Liver (tissue), 8 donors: ENCODE measurements at regions not wholly inside any gene's neighbourhood (a gene's known extent, or its start where the extent isn't known, plus 50 kb on each side); places are given as distances from the start of the nearest gene placed in this dataset.

Experiments
- DNase-seq: peaks from one replicate; pipeline ENCODE4 v3.0.0-alpha.2; 2017; ENCODE audit warnings: low spot score
- H3K27ac ChIP-seq, 2 donors: one replicate each; pipeline ENCODE4 v1.7.0; 2013; ENCODE audit warnings: inconsistent platforms in 2 of 2, low read length in 2 of 2, control low read depth in 1 of 2, low read depth in 1 of 2, mild to moderate bottlenecking in 1 of 2
- H3K27me3 ChIP-seq, 4 donors: one replicate each; pipeline versions ENCODE4 v1.6.1 to v1.7.0; 2013; ENCODE audit warnings: low read length in 3 of 4, inconsistent platforms in 1 of 4, mild to moderate bottlenecking in 1 of 4, moderate library complexity in 1 of 4; ENCODE audit not compliant: control insufficient read depth in 4 of 4, insufficient read depth in 4 of 4
- H3K36me3 ChIP-seq, 4 donors: one replicate each; pipeline versions ENCODE4 v1.6.1 to v1.7.0; 2013; ENCODE audit warnings: low read length in 3 of 4, mild to moderate bottlenecking in 3 of 4, low read depth in 1 of 4, moderate library complexity in 1 of 4; ENCODE audit not compliant: control insufficient read depth in 4 of 4, insufficient read depth in 3 of 4
- H3K4me1 ChIP-seq, 4 donors: one replicate each; pipeline versions ENCODE4 v1.6.1 to v1.7.0; 2013; ENCODE audit warnings: low read length in 3 of 4, mild to moderate bottlenecking in 3 of 4, moderate library complexity in 1 of 4; ENCODE audit not compliant: control insufficient read depth in 4 of 4, insufficient read depth in 4 of 4
- H3K4me3 ChIP-seq, 3 donors: one replicate each; pipeline versions ENCODE4 v1.6.1 to v1.7.0; 2013; ENCODE audit warnings: low read length in 3 of 3, control low read depth in 1 of 3, low read depth in 1 of 3, mild to moderate bottlenecking in 1 of 3
- H3K9ac ChIP-seq, 2 donors: one replicate each; pipeline ENCODE4 v1.7.0; 2013; ENCODE audit warnings: low read length in 2 of 2, mild to moderate bottlenecking in 2 of 2, moderate library complexity in 2 of 2, control low read depth in 1 of 2, low read depth in 1 of 2
- H3K9me3 ChIP-seq, 4 donors: one replicate each; pipeline versions ENCODE4 v1.6.1 to v1.7.0; 2013; ENCODE audit warnings: low read length in 3 of 4; ENCODE audit not compliant: control insufficient read depth in 4 of 4
- EGR1 ChIP-seq, 2 donors: IDR thresholded peaks; 2 replicates each; pipeline ENCODE4 v1.6.1; 2016 to 2018; ENCODE audit warnings: antibody characterized with exemption in 2 of 2, low read depth in 2 of 2
- FOXA1 ChIP-seq: IDR thresholded peaks from 2 replicates; pipeline ENCODE4 v1.6.1; 2016; ENCODE audit warnings: antibody characterized with exemption
- FOXA2 ChIP-seq: IDR thresholded peaks from 2 replicates; pipeline ENCODE4 v1.6.1; 2016; ENCODE audit warnings: antibody characterized with exemption
- GABPA ChIP-seq, 2 donors: IDR thresholded peaks in 1 of 2; conservative IDR thresholded peaks in 1 of 2; 2 replicates each; pipeline ENCODE4 v1.6.1; 2016; ENCODE audit warnings: antibody characterized with exemption in 2 of 2, mild to moderate bottlenecking in 1 of 2, moderate library complexity in 1 of 2
- HNF4A ChIP-seq, 2 donors: conservative IDR thresholded peaks; 2 replicates each; pipeline ENCODE4 v1.6.1; 2016; ENCODE audit warnings: antibody characterized with exemption in 2 of 2, mild to moderate bottlenecking in 2 of 2
- HNF4G ChIP-seq: IDR thresholded peaks from 2 replicates; pipeline ENCODE4 v1.6.1; 2016; ENCODE audit warnings: antibody characterized with exemption
- JUND ChIP-seq, 2 donors: IDR thresholded peaks; 2 replicates each; pipeline ENCODE4 v1.6.1; 2016; ENCODE audit warnings: antibody characterized with exemption in 2 of 2
- NR2F2 ChIP-seq: IDR thresholded peaks from 2 replicates; pipeline ENCODE4 v1.6.1; 2016; ENCODE audit warnings: antibody characterized with exemption
- RAD21 ChIP-seq, 2 donors: IDR thresholded peaks; 2 replicates each; pipeline ENCODE4 v1.6.1; 2016; ENCODE audit warnings: antibody characterized with exemption in 2 of 2, mild to moderate bottlenecking in 2 of 2
- REST ChIP-seq: IDR thresholded peaks from 2 replicates; pipeline ENCODE4 v1.6.1; 2016; ENCODE audit warnings: antibody characterized with exemption, mild to moderate bottlenecking
- RXRA ChIP-seq, 2 donors: IDR thresholded peaks; 2 replicates each; pipeline ENCODE4 v1.6.1; 2017 to 2018; ENCODE audit warnings: antibody characterized with exemption in 2 of 2, mild to moderate bottlenecking in 1 of 2
- SP1 ChIP-seq: IDR thresholded peaks from 2 replicates; pipeline ENCODE4 v1.6.1; 2018; ENCODE audit warnings: antibody characterized with exemption, mild to moderate bottlenecking
- YY1 ChIP-seq: IDR thresholded peaks from 2 replicates; pipeline ENCODE4 v1.6.1; 2016; ENCODE audit warnings: antibody characterized with exemption, mild to moderate bottlenecking
- WGBS: extraction: QIAGEN DNeasy Blood & Tissue Kit; methylation state at CpG from one replicate; pipeline ENCODE4 v1.1.7; 2013; 5-methylcytosine and 5-hydroxymethylcytosine counted together
- TF ChIP-seq, protein P1 (sequence below): IDR thresholded peaks from 2 replicates; pipeline ENCODE4 v1.6.1; 2016; ENCODE audit warnings: antibody characterized with exemption
- TF ChIP-seq, protein P2 (sequence below): IDR thresholded peaks from 2 replicates; pipeline ENCODE4 v1.6.1; 2016; ENCODE audit warnings: antibody characterized with exemption
- TF ChIP-seq, protein P3 (sequence below): fragments of 150-350 bp; IDR thresholded peaks from 2 replicates; pipeline ENCODE4 v1.5.1; 2017; ENCODE audit warnings: improper control_type of control experiment, low read depth, low read length; ENCODE audit not compliant: missing input control
- donor health status: healthy.
- donor health status: healthy.
- donor health status: healthy.
- donor health status: healthy.
- donor health status: healthy.

GRCh38 chr17:53344778-53345177, 477.9 kb upstream of the KIF2B start:
- Histone ChIP-seq H3K27me3 (no peaks in the 10 kb centered on the region), H3K4me3 (no peak overlapping the region), H3K27ac (no peak overlapping the region), H3K9me3 (no peaks in the 10 kb centered on the region), H3K9ac (no peak overlapping the region), H3K4me1 (no peaks in the 10 kb centered on the region), H3K36me3 (no peaks in the 10 kb centered on the region)
- TF ChIP-seq REST (no peak), RAD21 (IDR thresholded peaks at IDR 0.05) (no peak), HNF4A (conservative IDR thresholded peaks at IDR 0.05) (no peak), FOXA2 (no peak), FOXA1 (no peak), YY1 (no peak), JUND (IDR thresholded peaks at IDR 0.05) (no peak), HNF4G (no peak), GABPA (IDR thresholded peaks at IDR 0.05 in 1 of 2, conservative IDR thresholded peaks at IDR 0.05 in 1 of 2) (no peak), RXRA (IDR thresholded peaks at IDR 0.05) (no peak), SP1 (no peak), EGR1 (IDR thresholded peaks at IDR 0.05; ENCODE audit: low read depth in 2 of 2) (no peak)
- TF ChIP-seq, protein P1, sequence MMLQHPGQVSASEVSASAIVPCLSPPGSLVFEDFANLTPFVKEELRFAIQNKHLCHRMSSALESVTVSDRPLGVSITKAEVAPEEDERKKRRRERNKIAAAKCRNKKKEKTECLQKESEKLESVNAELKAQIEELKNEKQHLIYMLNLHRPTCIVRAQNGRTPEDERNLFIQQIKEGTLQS: no peak
- TF ChIP-seq, protein P2, sequence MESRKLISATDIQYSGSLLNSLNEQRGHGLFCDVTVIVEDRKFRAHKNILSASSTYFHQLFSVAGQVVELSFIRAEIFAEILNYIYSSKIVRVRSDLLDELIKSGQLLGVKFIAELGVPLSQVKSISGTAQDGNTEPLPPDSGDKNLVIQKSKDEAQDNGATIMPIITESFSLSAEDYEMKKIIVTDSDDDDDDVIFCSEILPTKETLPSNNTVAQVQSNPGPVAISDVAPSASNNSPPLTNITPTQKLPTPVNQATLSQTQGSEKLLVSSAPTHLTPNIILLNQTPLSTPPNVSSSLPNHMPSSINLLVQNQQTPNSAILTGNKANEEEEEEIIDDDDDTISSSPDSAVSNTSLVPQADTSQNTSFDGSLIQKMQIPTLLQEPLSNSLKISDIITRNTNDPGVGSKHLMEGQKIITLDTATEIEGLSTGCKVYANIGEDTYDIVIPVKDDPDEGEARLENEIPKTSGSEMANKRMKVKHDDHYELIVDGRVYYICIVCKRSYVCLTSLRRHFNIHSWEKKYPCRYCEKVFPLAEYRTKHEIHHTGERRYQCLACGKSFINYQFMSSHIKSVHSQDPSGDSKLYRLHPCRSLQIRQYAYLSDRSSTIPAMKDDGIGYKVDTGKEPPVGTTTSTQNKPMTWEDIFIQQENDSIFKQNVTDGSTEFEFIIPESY: no peak
- DNase-seq: no peak
- 73% methylated on average over 1 of the region's 1 CpG for WGBS

DNA sequence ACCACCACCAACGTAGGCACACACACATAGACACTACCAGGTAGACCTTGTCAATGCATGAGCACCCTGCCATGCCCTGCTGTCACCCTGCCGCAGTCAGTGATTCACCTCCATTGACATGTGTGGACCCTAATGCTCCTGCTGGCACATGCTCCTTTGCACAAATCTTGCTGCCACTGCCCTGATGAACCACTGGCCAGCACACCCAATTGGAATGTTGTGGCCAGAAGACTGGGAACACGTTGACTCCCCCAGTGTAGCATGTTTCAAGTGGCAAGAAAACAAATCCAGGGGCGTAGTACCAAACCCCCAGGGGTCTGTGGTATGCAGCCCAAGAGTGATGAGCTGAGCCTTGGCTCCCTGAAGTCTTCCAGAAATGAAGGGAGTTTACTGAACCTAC, 486.4 kb upstream of the KIF2B start:
- H3K4me3 ChIP-seq: no peak overlapping the region
- H3K9ac ChIP-seq: no peak overlapping the region
- no peaks in the 10 kb centered on the region for H3K36me3 ChIP-seq
- no peak overlapping the region for H3K27ac ChIP-seq
- no peaks in the 10 kb centered on the region for H3K27me3 ChIP-seq
- TF ChIP-seq JUND (IDR thresholded peaks at IDR 0.05) (no peak), HNF4A (conservative IDR thresholded peaks at IDR 0.05) (no peak), FOXA1 (no peak), REST (no peak), GABPA (IDR thresholded peaks at IDR 0.05 in 1 of 2, conservative IDR thresholded peaks at IDR 0.05 in 1 of 2) (no peak), RXRA (IDR thresholded peaks at IDR 0.05) (no peak), EGR1 (IDR thresholded peaks at IDR 0.05; ENCODE audit: low read depth in 2 of 2) (no peak), RAD21 (IDR thresholded peaks at IDR 0.05) (no peak), NR2F2 (no peak)
- TF ChIP-seq, protein P3, sequence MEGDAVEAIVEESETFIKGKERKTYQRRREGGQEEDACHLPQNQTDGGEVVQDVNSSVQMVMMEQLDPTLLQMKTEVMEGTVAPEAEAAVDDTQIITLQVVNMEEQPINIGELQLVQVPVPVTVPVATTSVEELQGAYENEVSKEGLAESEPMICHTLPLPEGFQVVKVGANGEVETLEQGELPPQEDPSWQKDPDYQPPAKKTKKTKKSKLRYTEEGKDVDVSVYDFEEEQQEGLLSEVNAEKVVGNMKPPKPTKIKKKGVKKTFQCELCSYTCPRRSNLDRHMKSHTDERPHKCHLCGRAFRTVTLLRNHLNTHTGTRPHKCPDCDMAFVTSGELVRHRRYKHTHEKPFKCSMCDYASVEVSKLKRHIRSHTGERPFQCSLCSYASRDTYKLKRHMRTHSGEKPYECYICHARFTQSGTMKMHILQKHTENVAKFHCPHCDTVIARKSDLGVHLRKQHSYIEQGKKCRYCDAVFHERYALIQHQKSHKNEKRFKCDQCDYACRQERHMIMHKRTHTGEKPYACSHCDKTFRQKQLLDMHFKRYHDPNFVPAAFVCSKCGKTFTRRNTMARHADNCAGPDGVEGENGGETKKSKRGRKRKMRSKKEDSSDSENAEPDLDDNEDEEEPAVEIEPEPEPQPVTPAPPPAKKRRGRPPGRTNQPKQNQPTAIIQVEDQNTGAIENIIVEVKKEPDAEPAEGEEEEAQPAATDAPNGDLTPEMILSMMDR: no peak
- TF ChIP-seq, protein P1: no peak
- peaks cover 0 to 5% (median under 1%) of the 10 kb centered on the region in 4 donors for H3K9me3 ChIP-seq
- DNase-seq: no peak
- 61% methylated on average over 4 of the region's 4 CpGs for WGBS
- no peaks in the 10 kb centered on the region for H3K4me1 ChIP-seq
